Bronchial epithelial cell (primary cell): ENCODE measurements at regions not wholly inside any gene's neighbourhood (a gene's known extent, or its start where the extent isn't known, plus 50 kb on each side); places are given as distances from the start of the nearest gene placed in this dataset.

ENCODE experiments used
- DNase-seq: peaks from one replicate; pipeline ENCODE4 v3.0.0-alpha.2; 2010; ENCODE audit warnings: low read depth
- FAIRE-seq: peaks from 2 replicates; lab custom pipeline; 2011; peaks lifted over from hg19 to GRCh38; lab: Jason Lieb, UNC
- H3K27me3 ChIP-seq: 2 replicates; pipeline ENCODE4 v1.5.1; 2011; ENCODE audit warnings: low read length; ENCODE audit not compliant: control insufficient read depth, insufficient read depth
- H3K36me3 ChIP-seq: 2 replicates; pipeline ENCODE4 v1.5.1; 2011; ENCODE audit warnings: low read length; ENCODE audit not compliant: control insufficient read depth, insufficient read depth
- H3K4me3 ChIP-seq: 2 replicates; pipeline ENCODE4 v1.5.1; 2011; ENCODE audit warnings: mild to moderate bottlenecking, low read depth, low read length, control low read depth
- TF ChIP-seq, protein P1 (sequence below): IDR thresholded peaks from 2 replicates; pipeline ENCODE4 v1.5.1; 2011; ENCODE audit warnings: mild to moderate bottlenecking, moderate library complexity, low read length, control low read depth, inconsistent platforms; ENCODE audit not compliant: insufficient read depth, severe bottlenecking

DNA sequence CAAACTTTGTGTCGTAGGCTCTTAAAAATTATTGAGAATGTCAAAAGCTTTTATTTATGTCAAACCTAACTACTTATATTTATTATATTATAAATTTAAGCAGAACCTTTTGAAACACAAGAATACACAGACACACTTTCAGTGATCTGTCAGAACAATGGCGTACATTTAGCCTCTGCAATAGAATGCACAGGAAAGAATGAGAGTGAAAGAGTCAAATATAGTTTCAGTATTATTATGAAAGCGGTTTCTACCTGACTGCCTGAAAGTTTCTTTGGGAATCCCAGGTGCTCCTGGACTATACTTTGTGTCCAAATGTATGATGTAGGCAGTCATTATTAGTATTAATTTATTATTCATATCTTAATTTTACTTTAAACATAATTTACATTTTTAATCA is 872.0 kb upstream of the AGA start:
- no peak for FAIRE-seq
- DNase-seq, result no peak
- Histone ChIP-seq H3K36me3 (no peaks in the 10 kb centered on the region), H3K27me3 (no peaks in the 10 kb centered on the region), H3K4me3 (no peak overlapping the region)
- TF ChIP-seq, protein P1, sequence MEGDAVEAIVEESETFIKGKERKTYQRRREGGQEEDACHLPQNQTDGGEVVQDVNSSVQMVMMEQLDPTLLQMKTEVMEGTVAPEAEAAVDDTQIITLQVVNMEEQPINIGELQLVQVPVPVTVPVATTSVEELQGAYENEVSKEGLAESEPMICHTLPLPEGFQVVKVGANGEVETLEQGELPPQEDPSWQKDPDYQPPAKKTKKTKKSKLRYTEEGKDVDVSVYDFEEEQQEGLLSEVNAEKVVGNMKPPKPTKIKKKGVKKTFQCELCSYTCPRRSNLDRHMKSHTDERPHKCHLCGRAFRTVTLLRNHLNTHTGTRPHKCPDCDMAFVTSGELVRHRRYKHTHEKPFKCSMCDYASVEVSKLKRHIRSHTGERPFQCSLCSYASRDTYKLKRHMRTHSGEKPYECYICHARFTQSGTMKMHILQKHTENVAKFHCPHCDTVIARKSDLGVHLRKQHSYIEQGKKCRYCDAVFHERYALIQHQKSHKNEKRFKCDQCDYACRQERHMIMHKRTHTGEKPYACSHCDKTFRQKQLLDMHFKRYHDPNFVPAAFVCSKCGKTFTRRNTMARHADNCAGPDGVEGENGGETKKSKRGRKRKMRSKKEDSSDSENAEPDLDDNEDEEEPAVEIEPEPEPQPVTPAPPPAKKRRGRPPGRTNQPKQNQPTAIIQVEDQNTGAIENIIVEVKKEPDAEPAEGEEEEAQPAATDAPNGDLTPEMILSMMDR, result no peak

DNA sequence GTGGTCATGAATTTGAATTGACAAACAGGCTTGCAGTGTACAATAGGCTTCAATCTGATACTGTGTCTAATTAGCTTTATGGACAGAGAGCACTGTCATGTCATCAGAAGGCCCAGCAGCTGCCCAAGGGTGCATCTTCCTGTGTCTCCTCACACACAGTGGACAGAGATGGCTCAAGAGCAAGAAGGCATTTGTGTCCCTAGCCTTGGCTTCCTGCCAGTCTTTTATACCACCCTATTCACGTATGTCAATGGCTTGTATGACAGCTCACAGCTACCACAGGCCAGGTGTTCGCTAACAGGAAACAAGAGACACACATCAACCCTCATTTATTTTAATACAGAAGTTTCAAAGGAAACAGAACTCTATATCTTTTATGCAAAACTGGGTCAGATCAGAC is 874.0 kb upstream of the AGA start:
- FAIRE-seq (no peak), DNase-seq (no peak)
- H3K4me3 ChIP-seq, result no peak overlapping the region
- H3K27me3 ChIP-seq, result no peaks in the 10 kb centered on the region
- no peaks in the 10 kb centered on the region for H3K36me3 ChIP-seq
- TF ChIP-seq, protein P1, result no peak

DNA sequence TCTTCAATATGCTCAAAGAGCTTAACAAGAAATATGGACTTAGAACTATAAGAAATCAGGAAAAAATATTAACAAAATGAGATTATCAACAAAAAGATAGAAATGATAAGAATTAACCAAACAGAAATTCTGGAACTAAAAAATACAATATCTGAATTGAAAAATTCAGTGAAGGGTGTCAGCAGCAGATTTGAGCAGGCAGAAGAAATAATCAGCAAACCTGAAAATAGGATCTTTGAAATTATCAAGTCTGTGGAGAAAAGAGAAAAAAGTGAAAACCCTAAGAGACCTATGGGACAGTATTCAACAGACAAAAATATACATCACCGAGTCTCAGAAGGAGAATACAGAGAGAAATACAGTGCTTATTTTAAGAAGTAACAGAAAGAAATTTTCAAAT is 877.8 kb upstream of the AGA start:
- no peak for DNase-seq
- no peaks in the 10 kb centered on the region for H3K27me3 ChIP-seq
- no peak overlapping the region for H3K4me3 ChIP-seq
- FAIRE-seq, result no peak
- H3K36me3 ChIP-seq, result no peaks in the 10 kb centered on the region
- TF ChIP-seq, protein P1, result no peak

DNA sequence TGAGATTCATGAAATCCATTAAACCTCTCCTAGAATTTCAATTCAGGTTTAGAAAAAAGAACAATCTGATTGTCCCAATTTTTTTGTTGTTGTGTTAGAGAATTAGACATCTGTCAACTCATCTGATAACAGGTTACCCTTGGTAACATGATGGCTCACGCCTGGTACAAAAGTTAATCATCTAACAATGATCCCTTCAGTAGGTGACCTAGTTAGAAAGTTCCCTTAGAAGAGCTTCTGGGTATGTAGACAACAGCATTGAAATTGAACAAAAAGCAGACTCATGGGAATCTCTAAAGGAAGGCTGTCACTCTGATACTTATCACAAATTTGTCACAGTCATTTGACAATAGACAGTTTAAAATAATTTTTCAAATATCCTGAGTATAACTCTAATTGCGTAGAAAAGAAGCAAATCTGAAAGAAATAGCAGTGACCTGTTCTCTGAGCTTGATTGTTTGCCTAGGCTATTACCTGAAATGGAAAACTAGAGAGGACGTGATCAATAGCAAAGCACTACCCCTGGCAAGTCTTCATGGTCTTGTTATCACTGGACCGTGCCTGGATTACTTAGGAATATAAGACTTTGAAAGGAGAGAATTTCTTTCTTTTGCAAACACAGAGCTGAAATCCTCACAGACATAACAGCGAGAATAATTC is 880.4 kb upstream of the AGA start:
- H3K27me3 ChIP-seq, result no peaks in the 10 kb centered on the region
- DNase-seq (no peak), FAIRE-seq (no peak)
- no peaks in the 10 kb centered on the region for H3K36me3 ChIP-seq
- TF ChIP-seq, protein P1, result no peak
- no peak overlapping the region for H3K4me3 ChIP-seq

DNA sequence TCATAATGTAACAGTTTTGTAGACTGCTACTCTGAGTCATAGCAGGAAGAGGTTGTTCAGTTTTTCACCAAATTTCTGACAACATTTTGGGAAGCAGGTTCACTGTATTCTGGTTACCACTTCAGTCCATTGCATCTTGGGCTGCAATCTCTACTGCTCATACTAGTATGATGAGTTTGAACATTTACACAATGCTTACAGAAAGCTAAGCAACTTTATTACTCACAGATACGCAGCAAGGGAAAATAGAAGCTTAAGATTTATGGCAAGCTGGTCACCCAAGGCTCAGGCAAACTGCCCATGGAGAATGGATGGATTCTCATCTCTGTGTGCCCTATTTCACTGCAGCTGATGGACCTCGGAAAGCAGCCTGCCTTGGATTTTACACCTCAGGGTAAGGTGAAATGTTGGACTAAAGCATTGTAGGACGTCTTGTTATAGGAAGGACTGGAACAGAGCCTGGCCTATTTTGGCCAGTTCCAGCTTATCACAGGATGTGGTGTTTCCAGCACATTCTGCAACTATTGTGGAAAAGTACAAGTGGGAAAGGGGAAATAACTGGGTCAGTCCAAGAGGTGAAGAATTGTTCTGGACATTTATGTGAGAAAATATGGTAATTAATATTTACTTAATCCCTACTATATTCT is 887.1 kb upstream of the AGA start:
- TF ChIP-seq, protein P1, result no peak
- no peak for DNase-seq
- Histone ChIP-seq H3K27me3 (no peaks in the 10 kb centered on the region), H3K36me3 (no peaks in the 10 kb centered on the region), H3K4me3 (no peak overlapping the region)
- FAIRE-seq, result no peak

DNA sequence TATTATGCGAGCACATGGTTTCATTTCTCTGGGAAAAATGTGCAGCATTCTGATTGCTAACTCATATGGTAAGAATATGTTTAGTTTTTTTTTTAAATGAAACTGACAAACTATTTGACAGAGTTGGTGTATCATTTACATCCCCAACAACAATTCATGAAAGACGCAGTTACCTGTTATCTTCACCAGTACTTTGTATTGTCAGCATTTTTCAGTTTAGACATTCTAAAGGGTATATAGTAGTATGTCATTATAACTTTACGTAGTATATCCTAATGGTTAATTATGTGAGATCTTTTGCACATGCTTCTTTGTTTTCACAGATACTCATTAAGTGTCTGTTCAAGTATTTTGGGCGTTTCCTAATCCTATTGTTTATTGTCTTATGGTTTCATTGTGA is 891.1 kb upstream of the AGA start:
- Histone ChIP-seq H3K36me3 (no peaks in the 10 kb centered on the region), H3K4me3 (no peak overlapping the region), H3K27me3 (no peaks in the 10 kb centered on the region)
- no peak for FAIRE-seq
- TF ChIP-seq, protein P1, result no peak
- DNase-seq, result no peak
